Fibroblast of lung (primary cell): ENCODE measurements at regions not wholly inside any gene's neighbourhood (a gene's known extent, or its start where the extent isn't known, plus 50 kb on each side); places are given as distances from the start of the nearest gene placed in this dataset.

Experiments used
- EZH2 ChIP-seq: IDR thresholded peaks from 2 replicates; pipeline ENCODE4 v1.5.1; 2012; ENCODE audit warnings: low read length, control low read depth, mild to moderate bottlenecking; ENCODE audit errors: missing control alignments
- TF ChIP-seq, protein P1 (sequence below), 2 donors: IDR thresholded peaks in 1 of 2; conservative IDR thresholded peaks in 1 of 2; 1 replicate in 1 of 2; 2 replicates in 1 of 2; pipeline ENCODE4 v1.5.1; 2011 to 2012; ENCODE audit warnings: low read length in 2 of 2, control low read depth in 1 of 2, inconsistent platforms in 1 of 2, low read depth in 1 of 2, mild to moderate bottlenecking in 1 of 2

DNA sequence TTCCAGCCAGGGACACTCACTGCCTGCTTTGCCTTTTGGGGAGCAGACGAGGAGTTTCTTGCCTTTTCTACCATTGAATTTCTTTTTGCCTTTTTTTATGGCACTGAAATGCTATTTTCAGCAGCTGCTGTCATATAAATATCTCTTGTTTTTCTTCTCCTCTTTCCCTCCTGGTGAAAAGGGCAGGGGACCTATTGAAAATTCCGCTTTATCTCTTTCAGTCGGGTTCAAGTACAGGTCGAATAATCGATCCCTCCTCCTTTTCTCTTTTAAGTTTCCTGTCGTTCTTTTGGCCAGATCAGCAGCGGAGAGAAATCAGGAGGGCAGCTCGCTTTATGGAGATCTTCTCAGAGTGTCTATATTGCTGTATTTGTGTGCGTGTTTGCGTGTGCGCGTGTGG is 67.4 kb upstream of the CASZ1 start:
- TF ChIP-seq, protein P1, sequence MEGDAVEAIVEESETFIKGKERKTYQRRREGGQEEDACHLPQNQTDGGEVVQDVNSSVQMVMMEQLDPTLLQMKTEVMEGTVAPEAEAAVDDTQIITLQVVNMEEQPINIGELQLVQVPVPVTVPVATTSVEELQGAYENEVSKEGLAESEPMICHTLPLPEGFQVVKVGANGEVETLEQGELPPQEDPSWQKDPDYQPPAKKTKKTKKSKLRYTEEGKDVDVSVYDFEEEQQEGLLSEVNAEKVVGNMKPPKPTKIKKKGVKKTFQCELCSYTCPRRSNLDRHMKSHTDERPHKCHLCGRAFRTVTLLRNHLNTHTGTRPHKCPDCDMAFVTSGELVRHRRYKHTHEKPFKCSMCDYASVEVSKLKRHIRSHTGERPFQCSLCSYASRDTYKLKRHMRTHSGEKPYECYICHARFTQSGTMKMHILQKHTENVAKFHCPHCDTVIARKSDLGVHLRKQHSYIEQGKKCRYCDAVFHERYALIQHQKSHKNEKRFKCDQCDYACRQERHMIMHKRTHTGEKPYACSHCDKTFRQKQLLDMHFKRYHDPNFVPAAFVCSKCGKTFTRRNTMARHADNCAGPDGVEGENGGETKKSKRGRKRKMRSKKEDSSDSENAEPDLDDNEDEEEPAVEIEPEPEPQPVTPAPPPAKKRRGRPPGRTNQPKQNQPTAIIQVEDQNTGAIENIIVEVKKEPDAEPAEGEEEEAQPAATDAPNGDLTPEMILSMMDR (conservative IDR thresholded peaks at IDR 0.05 in 1 of 2, IDR thresholded peaks at IDR 0.05 in 1 of 2; ENCODE audit: low read depth in 1 of 2, low read length in 2 of 2) = no peak
- no peak for TF ChIP-seq EZH2
